ENCODE measurements at regions not wholly inside any gene's neighbourhood (a gene's known extent, or its start where the extent isn't known, plus 50 kb on each side); places are given as distances from the start of the nearest gene placed in this dataset.

- intact Hi-C loops (cut with DNase I) = no loop called here
- no peak for DNase-seq (ENCODE audit: low spot score)
Measured at GRCh38 chr10:128898133-128898915, 568.7 kb upstream of the MGMT start.

- intact Hi-C loops (cut with DNase I) = no loop called here
- DNase-seq (ENCODE audit: low spot score) = no peak
Measured at GRCh38 chr10:128898916-128899195, 568.2 kb upstream of the MGMT start.

- no peak for DNase-seq (ENCODE audit: low spot score)
- intact Hi-C loops (cut with DNase I) = no loop called here
Measured at GRCh38 chr10:128900456-128900855, 566.6 kb upstream of the MGMT start.

GRCh38 chr10:128901236-128901635 is 565.8 kb upstream of the MGMT start:
- no peak for DNase-seq (ENCODE audit: low spot score)
- intact Hi-C loops (cut with DNase I) = no loop called here

GRCh38 chr10:128902031-128902710 is 564.9 kb upstream of the MGMT start:
- intact Hi-C loops (cut with DNase I) = no loop called here
- DNase-seq (ENCODE audit: low spot score) = no peak

GRCh38 chr10:128907155-128907941 is 559.7 kb upstream of the MGMT start:
- intact Hi-C loops (cut with DNase I) = no loop called here
- DNase-seq (ENCODE audit: low spot score) = no peak

- intact Hi-C loops (cut with DNase I) = no loop called here
- no peak for DNase-seq (ENCODE audit: low spot score)
Measured at GRCh38 chr10:128908099-128908498, 558.9 kb upstream of the MGMT start.

GRCh38 chr10:128908499-128908898 is 558.5 kb upstream of the MGMT start:
- no peak for DNase-seq (ENCODE audit: low spot score)

GRCh38 chr10:128912568-128913311 is 554.3 kb upstream of the MGMT start:
- DNase-seq (ENCODE audit: low spot score) = no peak
- intact Hi-C loops (cut with DNase I) = no loop called here

More at GRCh38 chr10:128908499-128908898, 558.5 kb upstream of the MGMT start:
- intact Hi-C loops (cut with DNase I) = no loop called here

- no peak for DNase-seq (ENCODE audit: low spot score)
- intact Hi-C loops (cut with DNase I) = no loop called here
Measured at GRCh38 chr10:128914681-128915080, 552.4 kb upstream of the MGMT start.

GRCh38 chr10:128915630-128916029 is 551.4 kb upstream of the MGMT start:
- intact Hi-C loops (cut with DNase I) = no loop called here
- no peak for DNase-seq (ENCODE audit: low spot score)

GRCh38 chr10:128916383-128916782 is 550.7 kb upstream of the MGMT start:
- intact Hi-C loops (cut with DNase I) = no loop called here
- no peak for DNase-seq (ENCODE audit: low spot score)

GRCh38 chr10:128921389-128922022 is 545.5 kb upstream of the MGMT start:
- DNase-seq (ENCODE audit: low spot score) = no peak
- intact Hi-C loops (cut with DNase I) = loop anchor here (10.0 kb wide), 1 partner anchor 103 kb away; no protein-coding TSS in a partner anchor

- intact Hi-C loops (cut with DNase I) = loop anchor here (10.0 kb wide), 1 partner anchor 103 kb away; no protein-coding TSS in a partner anchor
- DNase-seq (ENCODE audit: low spot score) = no peak
Measured at GRCh38 chr10:128922172-128922571, 544.9 kb upstream of the MGMT start.

- DNase-seq (ENCODE audit: low spot score) = no peak
- intact Hi-C loops (cut with DNase I) = loop anchor here (10.0 kb wide), 1 partner anchor 102 kb away; no protein-coding TSS in a partner anchor
Measured at GRCh38 chr10:128922619-128923196, 544.3 kb upstream of the MGMT start.

GRCh38 chr10:128924918-128925317 is 542.1 kb upstream of the MGMT start:
- intact Hi-C loops (cut with DNase I) = loop anchor here (10.0 kb wide), 1 partner anchor 100 kb away; no protein-coding TSS in a partner anchor

GRCh38 chr10:128926711-128927110 is 540.3 kb upstream of the MGMT start:
- intact Hi-C loops (cut with DNase I) = loop anchor here (10.0 kb wide), 1 partner anchor 98 kb away; no protein-coding TSS in a partner anchor
- DNase-seq (ENCODE audit: low spot score) = no peak

More at GRCh38 chr10:128924918-128925317, 542.1 kb upstream of the MGMT start:
- no peak for DNase-seq (ENCODE audit: low spot score)

GRCh38 chr10:128927497-128928161 is 539.4 kb upstream of the MGMT start:
- intact Hi-C loops (cut with DNase I) = loop anchor here (10.0 kb wide), 1 partner anchor 97 kb away; no protein-coding TSS in a partner anchor
- DNase-seq (ENCODE audit: low spot score) = peak; percentile 65

All from cardiac septum (tissue), 1 donor.